ENCODE measurements at regions not wholly inside any gene's neighbourhood (a gene's known extent, or its start where the extent isn't known, plus 50 kb on each side); places are given as distances from the start of the nearest gene placed in this dataset.

DNA sequence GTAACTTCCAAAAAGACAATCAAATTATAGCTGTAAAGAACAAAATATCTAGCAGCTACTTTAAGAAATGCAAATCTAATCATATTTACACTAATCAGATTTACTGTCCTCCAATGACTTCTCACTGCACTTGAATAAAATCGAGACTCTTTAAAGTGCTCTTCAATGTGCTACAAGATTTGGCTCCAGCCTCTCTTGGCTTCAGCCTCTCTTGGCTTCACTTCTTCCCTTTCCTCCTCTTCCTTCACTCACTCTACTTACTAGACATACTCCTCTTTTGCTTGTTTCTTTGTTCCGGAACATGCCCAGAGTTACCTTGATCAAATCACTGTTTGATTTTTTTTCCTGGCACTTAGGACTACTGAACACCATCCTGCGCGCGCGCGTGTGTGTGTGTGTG, 495.4 kb downstream of the LMO7 start:
- no peak for TF ChIP-seq CTCF (IDR thresholded peaks at IDR 0.05; ENCODE audit: insufficient read depth, low read length, poor library complexity, severe bottlenecking)
- Histone ChIP-seq H3K27me3 (ENCODE audit: control insufficient read depth, insufficient read depth, low read length) (no peaks in the 10 kb centered on the region), H3K36me3 (ENCODE audit: control insufficient read depth, insufficient read depth, low read length) (no peaks in the 10 kb centered on the region), H3K4me3 (ENCODE audit: low read depth, low read length) (no peak overlapping the region)
- no peak for DNase-seq (ENCODE audit: low read depth)

- TF ChIP-seq CTCF (IDR thresholded peaks at IDR 0.05; ENCODE audit: insufficient read depth, low read length, poor library complexity, severe bottlenecking), result no peak
- H3K4me3 ChIP-seq (ENCODE audit: low read depth, low read length), result no peak overlapping the region
- no peak for DNase-seq (ENCODE audit: low read depth)
- no peaks in the 10 kb centered on the region for H3K27me3 ChIP-seq (ENCODE audit: control insufficient read depth, insufficient read depth, low read length)
- no peaks in the 10 kb centered on the region for H3K36me3 ChIP-seq (ENCODE audit: control insufficient read depth, insufficient read depth, low read length)
Observed at GRCh38 chr13:76129305-76130000, 493.3 kb downstream of the LMO7 start.

- no peak for TF ChIP-seq CTCF (IDR thresholded peaks at IDR 0.05; ENCODE audit: insufficient read depth, low read length, poor library complexity, severe bottlenecking)
- Histone ChIP-seq H3K4me3 (ENCODE audit: low read depth, low read length) (no peak overlapping the region), H3K27me3 (ENCODE audit: control insufficient read depth, insufficient read depth, low read length) (no peaks in the 10 kb centered on the region), H3K36me3 (ENCODE audit: control insufficient read depth, insufficient read depth, low read length) (no peaks in the 10 kb centered on the region)
- no peak for DNase-seq (ENCODE audit: low read depth)
Observed at GRCh38 chr13:76127922-76128321, 491.8 kb downstream of the LMO7 start.

- H3K36me3 ChIP-seq (ENCODE audit: control insufficient read depth, insufficient read depth, low read length), result no peaks in the 10 kb centered on the region
- no peak for DNase-seq (ENCODE audit: low read depth)
- no peaks in the 10 kb centered on the region for H3K27me3 ChIP-seq (ENCODE audit: control insufficient read depth, insufficient read depth, low read length)
- no peak overlapping the region for H3K4me3 ChIP-seq (ENCODE audit: low read depth, low read length)
- no peak for TF ChIP-seq CTCF (IDR thresholded peaks at IDR 0.05; ENCODE audit: insufficient read depth, low read length, poor library complexity, severe bottlenecking)
Observed at GRCh38 chr13:76123548-76123947, 487.4 kb downstream of the LMO7 start.

DNA sequence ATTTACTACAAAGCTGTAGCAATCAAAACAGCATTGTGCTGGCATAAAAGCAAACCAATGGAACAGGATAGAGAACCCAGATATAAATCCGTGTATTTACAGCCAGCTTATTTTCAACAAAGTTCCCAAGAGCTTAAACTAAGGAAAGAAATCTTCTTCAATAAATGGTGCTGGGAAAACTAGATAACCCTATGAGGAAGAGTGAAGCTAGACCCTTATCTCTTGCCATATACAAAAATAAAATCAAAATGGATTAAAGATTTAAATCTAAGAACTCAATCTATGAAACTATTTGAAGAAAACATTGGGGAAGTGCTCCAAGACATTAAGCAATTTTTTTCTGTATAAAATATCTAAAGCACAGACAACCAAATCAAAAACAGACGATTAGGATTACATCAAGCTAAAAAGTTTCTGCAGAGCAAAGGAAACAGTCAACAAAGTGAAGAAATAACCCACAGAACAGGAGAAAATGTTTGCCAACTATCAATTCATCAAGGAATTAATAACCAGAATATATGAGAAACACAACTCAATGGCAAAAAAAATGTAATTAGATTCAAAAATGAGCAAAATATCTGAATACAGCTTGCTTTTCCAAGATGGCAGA, 480.7 kb downstream of the LMO7 start:
- Histone ChIP-seq H3K4me3 (ENCODE audit: low read depth, low read length) (no peak overlapping the region), H3K27me3 (ENCODE audit: control insufficient read depth, insufficient read depth, low read length) (no peaks in the 10 kb centered on the region), H3K36me3 (ENCODE audit: control insufficient read depth, insufficient read depth, low read length) (no peaks in the 10 kb centered on the region)
- no peak for TF ChIP-seq CTCF (IDR thresholded peaks at IDR 0.05; ENCODE audit: insufficient read depth, low read length, poor library complexity, severe bottlenecking)
- no peak for DNase-seq (ENCODE audit: low read depth)

DNA sequence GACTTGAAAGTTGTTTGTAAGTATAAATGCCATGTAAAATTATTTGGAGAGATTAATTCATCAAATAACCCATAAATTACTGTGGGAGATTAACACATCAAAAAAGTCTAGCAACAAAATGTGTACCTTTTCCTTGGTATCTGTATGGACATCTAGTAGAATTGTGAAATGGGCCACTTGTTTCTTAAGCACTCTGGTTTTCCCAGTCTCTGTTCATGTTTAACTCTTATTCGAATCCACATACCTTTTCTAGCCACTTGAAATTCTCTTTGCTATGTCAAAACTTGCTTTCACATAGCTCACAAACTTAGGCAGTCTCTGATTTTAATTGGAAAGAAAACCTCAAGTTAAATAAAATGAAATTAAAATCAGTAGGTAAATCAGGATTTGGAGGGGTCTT, 470.6 kb downstream of the LMO7 start:
- no peak for TF ChIP-seq CTCF (IDR thresholded peaks at IDR 0.05; ENCODE audit: insufficient read depth, low read length, poor library complexity, severe bottlenecking)
- Histone ChIP-seq H3K4me3 (ENCODE audit: low read depth, low read length) (no peak overlapping the region), H3K27me3 (ENCODE audit: control insufficient read depth, insufficient read depth, low read length) (no peaks in the 10 kb centered on the region), H3K36me3 (ENCODE audit: control insufficient read depth, insufficient read depth, low read length) (no peaks in the 10 kb centered on the region)
- no peak for DNase-seq (ENCODE audit: low read depth)

Data from kidney epithelial cell (primary cell).